DMS114 treated with DMSO at 0.1 percent for 48 hours (cell line): ENCODE measurements at regions not wholly inside any gene's neighbourhood (a gene's known extent, or its start where the extent isn't known, plus 50 kb on each side); places are given as distances from the start of the nearest gene placed in this dataset.
"Not testable (repeated sequence)": the region's sequence is repeated elsewhere in the genome, so short reads cannot be mapped to it uniquely, and the experiment has no call there.

ENCODE experiments used
- DNase-seq: peaks from one replicate; lab custom pipeline; 2025; ENCODE audit not compliant: unreplicated experiment; lab: John Stamatoyannopoulos, UW

GRCh38 chr18:7178568-7178967, 52.3 kb upstream of the LRRC30 start:
- not testable (repeated sequence) for DNase-seq

GRCh38 chr18:7177116-7177744, 53.7 kb upstream of the LRRC30 start:
- peak; percentile 58 for DNase-seq

DNA sequence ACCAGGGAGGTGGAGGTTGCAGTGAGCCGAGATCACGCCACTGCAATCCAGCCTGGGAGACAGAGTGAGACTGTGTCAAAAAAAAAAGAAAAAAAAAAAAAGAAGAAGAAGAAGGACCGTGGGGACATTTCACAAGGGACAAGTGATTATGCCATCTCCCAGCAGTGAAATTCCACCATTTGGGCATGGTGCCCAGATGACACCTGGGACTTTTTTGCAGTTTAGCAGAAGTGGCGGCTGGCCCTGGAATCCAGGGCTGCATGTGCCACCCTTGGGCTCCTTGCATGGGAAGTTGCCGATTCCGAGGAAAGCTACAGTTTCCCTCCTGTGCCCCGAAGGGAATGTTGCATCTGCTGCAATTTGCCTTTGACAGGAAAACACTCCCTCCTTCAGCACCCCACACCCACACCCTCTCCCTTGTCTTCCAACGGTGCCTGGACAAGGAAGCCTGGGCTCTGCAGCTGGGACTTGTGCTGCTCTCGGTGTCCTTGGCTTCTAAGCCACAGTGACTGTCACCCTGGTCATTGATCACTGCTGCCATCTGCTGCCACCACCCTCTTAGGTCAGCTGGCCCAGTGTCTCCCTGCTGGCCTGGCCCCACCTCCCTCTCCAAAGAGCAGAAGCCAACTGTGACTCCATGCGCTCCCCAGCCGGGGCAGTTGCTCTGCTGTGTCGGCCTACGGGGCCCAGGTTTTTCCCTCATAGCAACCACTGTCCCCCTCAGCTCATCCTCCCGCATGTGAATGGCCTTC, 56.4 kb upstream of the LRRC30 start:
- DNase-seq, result no peak

- no peak for DNase-seq
Observed at GRCh38 chr18:7173216-7173615, 55.6 kb upstream of the LAMA1 start.

- no peak for DNase-seq
Observed at GRCh38 chr18:7172611-7173010, 55.0 kb upstream of the LAMA1 start.

- no peak for DNase-seq
Observed at GRCh38 chr18:7170292-7170691, 52.7 kb upstream of the LAMA1 start.

- DNase-seq, result no peak
Observed at GRCh38 chr18:7169601-7170000, 52.0 kb upstream of the LAMA1 start.

- DNase-seq, result no peak
Observed at GRCh38 chr18:7168408-7168807, 50.8 kb upstream of the LAMA1 start.
